ENCODE measurements at regions not wholly inside any gene's neighbourhood (a gene's known extent, or its start where the extent isn't known, plus 50 kb on each side); places are given as distances from the start of the nearest gene placed in this dataset.
"Not testable (repeated sequence)": the region's sequence is repeated elsewhere in the genome, so short reads cannot be mapped to it uniquely, and the experiment has no call there.

GRCh38 chr17:46454572-46454971, 57.7 kb upstream of the LRRC37A2 start:
- TF ChIP-seq EZH2 (IDR thresholded peaks at IDR 0.05; ENCODE audit: low read length, missing control alignments); CTCF (conservative IDR thresholded peaks at IDR 0.05 in 1 of 2, IDR thresholded peaks at IDR 0.05 in 1 of 2; ENCODE audit: low read depth in 1 of 2, low read length in 2 of 2): not testable (repeated sequence)
